GM21717 (cell line): ENCODE measurements at regions not wholly inside any gene's neighbourhood (a gene's known extent, or its start where the extent isn't known, plus 50 kb on each side); places are given as distances from the start of the nearest gene placed in this dataset.

ENCODE experiments used
- ATAC-seq: cut with Tn5 transposase; IDR thresholded peaks from one replicate; pipeline ENCODE4 v1.9.1; 2021; ENCODE audit warnings: mild to moderate bottlenecking, moderate library complexity; ENCODE audit not compliant: unreplicated experiment

DNA sequence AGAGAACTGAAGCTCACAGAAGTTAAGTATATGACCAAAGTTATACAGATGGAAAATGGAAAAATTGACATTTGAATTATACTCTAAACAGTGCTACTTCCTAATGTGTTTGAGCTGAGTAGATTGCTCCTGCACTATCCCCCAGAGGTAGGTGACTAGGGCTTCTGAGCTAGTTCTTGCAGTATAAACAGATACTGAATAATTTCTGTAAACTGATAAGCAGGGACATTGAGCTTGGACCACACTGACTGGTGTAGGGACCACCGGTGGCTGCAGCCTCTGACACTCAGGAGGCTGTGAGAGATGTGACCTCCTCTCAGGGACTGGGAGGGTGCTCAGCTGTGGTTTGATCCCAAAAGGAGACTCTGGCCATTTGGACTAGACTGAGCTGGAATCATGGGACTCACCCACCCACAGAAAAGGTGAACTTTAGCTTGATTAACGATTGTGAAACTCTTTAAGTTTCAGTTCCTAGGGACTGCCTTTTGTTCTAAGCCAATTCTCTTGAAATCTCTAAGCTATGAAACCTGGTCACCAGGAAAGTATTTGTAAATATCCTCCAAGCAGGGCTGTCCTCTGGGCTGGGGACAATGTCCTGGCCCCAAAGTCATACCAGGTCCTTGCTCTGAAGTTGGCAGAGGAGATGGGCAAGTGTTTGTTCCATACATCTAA is 291.5 kb downstream of the SEC61B start:
- ATAC-seq, result peak; percentile 70

DNA sequence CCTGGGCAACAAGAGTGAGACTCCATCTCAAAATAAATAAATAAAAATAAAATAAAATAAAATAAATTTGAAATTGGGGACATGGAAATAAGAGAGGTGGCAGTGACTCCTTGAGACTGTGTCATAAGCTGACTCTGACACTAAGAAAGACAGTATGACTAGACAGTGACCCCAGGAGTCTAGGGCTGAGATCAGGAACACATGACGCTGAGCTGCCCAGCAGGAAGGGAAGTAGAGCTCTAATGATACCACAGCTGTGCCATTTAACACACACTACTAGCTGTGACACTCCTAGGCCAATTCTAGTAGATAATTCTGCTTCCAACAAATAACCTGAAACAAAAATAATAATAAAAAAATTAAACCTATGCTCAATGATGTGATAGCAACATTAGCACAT is 293.0 kb downstream of the SEC61B start:
- ATAC-seq, result no peak

DNA sequence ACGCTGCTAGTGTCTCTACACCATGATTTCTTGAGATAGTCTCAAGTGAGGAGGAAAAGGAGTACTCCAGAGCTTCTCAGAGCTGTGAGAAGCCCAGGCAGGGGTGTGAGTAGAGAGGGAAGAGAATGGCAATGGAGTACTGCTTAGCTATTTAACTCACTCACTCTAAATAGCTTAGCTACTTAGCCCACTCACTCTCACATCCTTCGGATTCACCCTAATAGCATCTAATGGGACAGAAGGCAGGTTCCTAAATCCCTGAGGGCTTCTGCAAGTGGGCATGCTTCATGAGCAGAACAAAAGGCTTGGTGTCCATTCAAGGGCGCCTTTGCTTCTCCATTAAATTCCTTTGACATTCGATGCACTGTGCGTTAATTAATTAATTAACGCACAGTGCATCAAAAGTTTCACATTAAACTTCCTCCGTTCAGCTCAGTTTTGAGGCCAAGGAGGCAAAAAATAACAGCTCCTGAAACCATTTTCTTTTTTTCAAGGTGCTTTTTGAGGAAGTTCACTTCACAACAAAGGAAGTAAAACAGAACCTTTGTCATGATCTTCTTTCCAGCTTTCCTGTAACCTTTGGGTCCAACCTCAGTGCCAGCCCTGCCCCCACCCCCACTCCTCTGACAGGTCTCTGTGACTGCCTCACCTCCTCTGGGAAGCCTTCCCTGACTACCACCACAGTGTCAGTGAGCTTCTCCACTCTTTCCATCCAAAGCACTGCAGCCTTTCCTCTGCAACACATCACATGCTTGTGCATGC is 294.0 kb downstream of the SEC61B start:
- ATAC-seq, result no peak

DNA sequence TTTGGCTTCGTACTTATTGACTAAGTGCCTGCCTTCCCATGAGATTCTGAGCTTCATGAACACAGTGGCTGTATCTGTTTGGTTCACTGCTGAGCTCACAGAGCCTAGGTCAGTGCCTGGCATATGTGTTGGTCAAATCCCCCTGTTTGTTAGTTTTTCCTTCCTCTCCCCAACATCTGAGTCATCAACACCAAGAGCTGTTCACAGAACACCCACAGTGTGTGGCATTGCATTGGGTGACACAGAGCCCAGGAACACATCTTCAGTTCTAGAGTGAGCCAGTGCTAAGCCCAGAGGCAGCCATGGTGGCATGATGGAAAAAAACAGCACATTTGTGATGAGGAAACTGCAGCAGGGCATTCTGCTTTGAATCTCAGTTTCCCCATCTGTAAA is 294.6 kb downstream of the SEC61B start:
- no peak for ATAC-seq

DNA sequence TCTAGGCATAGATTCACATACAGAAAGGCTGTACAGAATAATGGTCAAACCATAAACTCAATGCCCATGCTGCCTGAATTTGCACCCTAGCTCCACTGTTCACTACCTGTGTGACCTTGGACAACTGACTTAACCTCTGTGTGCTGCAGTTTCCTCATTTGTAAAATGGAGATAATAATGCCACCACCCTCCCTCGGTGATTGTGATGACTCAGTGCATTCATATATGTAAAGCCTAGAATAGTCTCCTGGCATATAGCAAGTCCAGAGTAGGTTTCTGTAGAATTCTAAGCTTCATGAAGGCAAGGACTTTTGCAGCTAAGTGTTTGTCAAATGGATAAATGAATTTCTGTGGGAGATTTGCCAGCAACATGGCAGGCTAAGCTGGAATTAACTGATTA is 297.8 kb upstream of the NR4A3 start:
- ATAC-seq, result no peak

DNA sequence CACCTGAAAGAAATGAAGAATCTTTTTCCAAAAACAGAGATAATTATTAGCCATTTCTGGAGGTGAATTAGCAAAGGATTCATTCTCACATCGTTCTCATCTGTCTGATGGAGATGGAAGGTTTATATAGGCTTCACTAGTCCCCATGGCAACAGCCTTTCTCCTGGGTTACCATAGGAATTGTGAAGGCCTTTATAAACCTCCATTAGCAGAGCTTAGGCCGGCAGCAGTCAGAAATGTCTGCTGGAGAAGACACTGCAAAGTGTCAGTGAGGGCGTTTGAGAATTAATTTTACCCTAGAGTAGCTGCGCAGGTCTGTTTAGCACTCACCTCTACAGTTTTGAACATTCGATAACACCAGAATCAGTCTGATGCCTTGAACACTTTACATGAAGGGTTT is 290.4 kb upstream of the NR4A3 start:
- ATAC-seq, result no peak

DNA sequence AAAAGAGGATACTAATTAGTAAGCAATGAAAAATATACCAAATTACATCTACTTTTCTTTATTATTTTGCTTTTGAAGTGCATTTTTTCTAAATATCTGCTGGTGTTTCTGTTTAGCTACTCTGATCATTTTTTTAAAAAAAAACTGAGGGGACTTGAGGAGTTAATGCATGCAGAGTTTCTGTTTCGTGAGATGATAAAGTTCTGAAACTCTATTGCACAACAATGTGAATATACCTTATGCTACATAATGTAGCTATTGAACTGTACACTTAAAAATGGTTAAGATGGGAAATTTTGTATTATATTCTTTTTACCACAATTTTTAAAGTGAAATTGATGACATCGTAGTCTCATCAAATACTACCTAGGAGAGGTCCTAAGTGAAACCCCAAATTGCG is 288.3 kb upstream of the NR4A3 start:
- ATAC-seq, result peak; percentile 78

DNA sequence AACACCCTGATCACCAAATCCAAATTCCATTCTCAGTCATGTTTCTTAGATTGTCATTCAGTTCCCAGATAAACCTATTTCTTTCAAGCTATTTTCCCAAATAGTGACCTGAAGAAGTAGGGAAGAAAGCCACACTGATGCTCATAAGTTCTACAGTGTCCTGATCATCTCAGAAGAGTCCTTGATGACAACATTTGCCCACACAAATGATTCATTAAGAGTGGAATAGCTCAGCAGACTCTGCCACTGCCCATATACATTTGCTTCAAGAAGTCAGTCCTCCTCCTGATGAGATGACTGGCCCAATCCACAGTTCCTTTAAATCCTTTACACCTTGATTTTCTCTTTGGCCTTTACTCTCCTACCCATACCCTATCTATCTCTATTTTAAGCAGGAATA is 283.7 kb upstream of the NR4A3 start:
- ATAC-seq, result no peak

DNA sequence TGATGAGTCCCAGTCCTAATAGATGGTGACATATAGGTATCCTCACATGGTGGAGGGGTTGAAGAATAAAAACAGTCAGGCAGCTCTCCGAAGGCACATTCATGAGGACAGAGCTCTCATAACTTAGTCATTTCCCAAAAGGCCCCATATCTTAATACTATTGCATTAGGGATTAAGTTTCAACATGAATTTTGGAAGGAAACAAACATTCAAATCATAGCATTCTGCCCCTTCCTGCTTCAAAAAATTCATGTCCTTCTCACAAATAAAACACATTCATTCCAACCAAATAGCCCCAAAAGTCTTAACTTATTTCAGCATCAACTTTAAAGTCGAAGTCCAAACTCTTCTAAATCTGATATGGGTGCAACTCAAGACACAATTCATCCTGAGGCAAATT is 277.2 kb upstream of the NR4A3 start:
- ATAC-seq, result no peak

DNA sequence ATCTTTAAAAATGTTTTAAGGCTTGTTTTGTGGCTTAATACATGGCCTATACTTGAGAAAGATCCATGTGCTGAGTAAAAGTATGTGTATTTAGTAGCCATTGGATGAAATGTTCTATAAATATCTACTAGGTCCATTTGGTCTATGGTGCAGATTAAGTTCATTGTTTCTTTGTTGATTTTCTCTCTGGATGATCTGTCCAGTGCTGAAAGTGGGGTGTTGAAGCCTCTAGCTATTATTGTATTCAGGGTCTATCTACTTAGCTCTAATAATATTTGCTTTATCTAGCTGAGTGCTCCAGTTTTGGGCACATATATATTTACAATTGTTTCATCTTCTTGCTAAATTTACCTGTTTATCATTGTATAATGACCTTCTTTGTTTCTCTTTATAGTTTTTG is 272.2 kb upstream of the NR4A3 start:
- no peak for ATAC-seq

DNA sequence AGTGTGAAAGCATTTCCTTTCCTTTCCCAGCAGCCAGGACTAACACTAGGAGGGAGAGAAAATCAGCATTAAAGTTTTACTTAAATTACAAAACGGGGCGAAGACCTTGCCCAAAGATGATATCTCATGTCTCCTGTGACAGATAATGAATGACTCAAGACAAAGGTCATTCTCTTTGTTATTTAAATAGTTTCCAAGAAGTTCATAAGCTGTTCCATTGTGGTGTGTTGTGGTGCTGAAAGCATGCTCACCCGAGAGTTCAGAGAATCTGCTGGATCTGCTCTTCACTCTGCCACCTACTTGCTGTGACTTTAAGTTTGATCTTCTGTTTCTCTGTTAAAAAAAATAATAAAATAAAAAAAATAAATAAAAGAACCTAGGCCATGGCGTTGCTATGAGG is 265.9 kb upstream of the NR4A3 start:
- no peak for ATAC-seq

DNA sequence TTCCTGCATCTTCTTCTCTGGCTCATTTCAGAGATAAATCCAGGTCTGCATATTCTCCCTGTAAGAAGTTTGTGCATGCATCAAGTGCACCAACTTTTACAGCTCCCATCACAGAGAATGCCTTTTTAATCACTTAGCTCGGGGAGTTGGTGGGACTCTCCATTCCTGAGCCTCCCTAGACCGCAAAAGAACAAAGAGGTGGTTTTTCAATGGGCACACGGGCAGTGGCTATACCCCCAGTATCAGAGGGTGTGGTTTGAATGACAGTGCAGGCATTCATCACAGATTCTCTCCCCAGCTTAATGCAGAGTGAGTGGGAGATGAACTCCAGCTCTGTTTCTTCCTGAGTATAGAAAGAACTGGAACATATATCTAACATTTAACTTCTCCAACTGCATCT is 264.7 kb upstream of the NR4A3 start:
- ATAC-seq, result no peak

DNA sequence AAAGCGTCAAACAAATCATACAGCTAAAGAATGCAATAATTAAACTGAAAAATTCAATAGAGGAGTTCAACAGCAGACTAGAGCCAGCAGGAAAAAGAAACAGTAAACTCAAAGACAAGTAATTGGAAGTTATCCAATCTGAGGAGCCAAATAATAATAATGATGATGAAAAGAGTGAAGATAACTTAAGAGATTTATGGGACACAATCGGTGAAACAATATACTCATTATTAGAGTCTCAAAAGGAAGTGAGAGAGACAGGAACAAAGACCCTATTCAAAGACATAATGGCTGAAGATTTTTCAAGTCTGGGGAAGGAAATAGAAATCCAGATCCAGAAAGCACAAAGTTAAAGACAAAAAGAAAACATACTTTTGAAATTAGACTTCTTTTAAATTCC is 263.9 kb upstream of the NR4A3 start:
- ATAC-seq, result no peak

DNA sequence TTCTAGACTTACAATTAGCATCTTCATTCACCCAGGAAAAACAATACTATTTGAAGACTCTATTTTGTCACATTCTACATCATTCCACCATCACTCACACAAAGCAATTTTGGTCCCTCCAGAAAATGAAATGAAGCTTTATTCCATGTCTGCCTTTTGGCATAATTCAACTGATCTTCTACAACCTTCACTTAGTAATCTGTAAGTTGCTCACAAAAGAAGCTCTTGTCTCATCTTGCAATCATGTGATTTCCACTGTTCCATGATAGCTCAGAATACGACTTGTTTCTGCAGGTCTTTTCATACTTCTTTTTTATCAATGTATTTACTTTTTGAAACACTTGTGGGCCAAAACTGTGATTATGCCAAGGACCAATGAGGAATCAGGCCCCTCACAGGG is 261.9 kb upstream of the NR4A3 start:
- no peak for ATAC-seq

DNA sequence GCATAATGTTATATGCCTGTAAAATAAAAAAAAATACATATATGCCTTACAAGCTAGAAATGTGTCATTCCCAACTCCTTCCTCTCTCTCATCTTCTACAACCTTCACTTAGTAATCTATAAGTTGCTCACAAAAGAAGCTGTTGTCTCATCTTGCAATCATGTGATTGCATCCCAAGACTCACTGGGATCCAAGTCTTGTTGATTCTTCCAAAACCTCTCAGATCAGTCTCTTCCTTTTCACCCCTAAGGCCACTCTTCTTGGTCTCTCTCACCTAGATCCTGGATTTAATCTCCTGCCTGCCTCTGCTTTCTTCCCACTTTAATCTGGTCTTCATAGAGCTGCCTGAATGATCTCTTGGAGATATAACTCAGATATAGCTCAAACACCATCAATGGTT is 261.1 kb upstream of the NR4A3 start:
- ATAC-seq, result no peak

DNA sequence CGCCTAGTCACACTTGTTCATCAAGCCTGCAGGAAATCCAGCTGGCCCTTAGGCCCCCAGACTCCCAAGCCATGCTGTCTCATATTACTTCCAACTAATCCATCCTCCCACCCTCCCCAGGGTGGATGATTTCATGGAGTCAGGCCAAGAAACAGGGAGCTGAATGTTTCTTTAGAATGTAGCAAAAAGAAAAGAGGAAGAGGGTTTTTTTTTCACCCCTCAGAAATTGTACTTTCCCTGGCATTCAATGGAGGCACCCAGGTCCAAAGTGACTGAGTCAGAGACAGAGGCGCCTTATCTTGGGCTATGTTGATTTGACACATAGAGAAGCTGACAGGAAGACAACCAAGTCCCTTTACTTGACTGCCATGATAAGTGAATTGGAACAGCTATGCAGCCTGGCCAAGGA is 260.2 kb upstream of the NR4A3 start:
- ATAC-seq, result no peak

DNA sequence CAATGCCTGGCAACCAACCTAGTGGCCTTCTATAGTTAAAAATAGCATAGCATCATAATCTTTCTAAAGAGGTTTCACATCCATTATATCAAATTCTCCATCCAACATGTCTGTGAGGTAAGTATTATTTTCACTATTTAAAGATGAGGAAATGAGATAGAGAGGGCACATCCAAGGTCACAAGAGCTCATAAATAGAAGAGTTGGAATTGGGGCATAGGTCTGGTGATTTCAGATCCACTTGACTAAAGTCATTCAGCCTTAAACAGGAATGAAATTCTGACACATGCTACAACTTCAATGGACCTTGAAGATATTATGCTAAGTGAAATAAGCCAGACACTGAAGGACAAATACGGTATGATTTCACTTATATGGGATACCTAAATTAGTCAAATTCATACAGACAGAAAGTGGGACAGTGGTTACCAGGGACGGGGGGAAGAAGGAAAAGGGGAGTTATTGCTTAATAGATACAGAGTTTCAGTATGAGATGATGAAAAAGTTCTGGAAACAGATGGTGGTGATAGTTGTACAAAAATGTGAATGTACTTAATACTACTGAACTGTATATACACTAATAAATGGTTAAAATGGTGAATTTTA is 259.6 kb upstream of the NR4A3 start:
- ATAC-seq, result no peak

DNA sequence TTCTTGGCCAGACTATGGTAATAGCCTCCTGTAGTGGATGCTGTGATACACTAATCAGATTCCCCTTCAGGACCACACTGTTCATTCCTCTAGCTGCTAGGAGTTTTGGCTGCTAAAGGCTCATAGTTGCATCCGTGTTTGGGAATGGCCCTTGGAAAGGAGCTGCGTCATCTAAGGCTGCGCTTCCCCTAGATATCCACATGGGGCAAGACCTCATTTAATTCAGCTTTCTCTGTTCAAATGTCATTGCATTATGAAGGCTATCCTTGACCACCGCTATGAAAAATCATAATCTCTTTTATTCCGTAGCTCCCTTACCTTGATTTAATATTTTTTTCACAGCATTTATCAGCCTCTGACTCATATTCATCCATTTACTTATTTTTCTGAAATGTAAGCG is 258.3 kb upstream of the NR4A3 start:
- no peak for ATAC-seq

DNA sequence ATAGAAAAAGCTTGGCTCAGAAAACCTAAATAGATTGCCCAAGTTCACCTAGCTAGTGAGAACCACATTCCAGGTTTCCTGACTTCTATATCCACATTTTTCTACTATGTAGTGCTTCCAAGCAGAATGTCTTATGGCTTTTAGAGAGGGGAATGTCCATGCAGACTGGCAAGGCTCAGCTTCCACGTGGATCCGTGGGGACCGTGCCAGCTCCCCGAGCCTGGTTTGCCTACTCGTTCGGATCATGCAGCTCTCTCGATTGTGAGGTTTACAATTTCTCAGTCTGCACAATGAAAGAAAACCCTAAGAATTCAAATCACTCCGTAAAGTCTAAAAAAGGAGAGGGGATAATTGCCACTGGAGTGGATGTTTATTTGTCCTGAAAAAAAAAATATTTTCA is 256.5 kb upstream of the NR4A3 start:
- no peak for ATAC-seq

DNA sequence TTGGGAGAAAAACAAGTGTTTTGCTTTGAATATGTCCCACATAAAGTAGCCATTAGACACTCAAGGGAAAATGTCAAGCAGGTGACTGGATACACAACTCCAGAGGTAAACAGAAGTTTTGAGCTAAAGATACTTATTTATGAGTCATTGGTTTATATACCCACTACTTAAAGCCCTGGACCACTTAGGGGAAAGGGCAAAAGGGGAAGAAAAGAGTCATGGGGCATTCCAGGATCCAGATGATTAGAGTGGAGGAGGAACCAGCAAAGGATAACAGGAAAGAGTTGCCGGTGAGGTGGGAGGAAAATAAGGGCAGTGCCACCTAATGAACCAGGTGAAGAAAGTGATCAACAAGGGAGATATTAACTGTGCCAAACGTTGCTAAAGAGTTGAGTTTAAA is 254.2 kb upstream of the NR4A3 start:
- no peak for ATAC-seq

DNA sequence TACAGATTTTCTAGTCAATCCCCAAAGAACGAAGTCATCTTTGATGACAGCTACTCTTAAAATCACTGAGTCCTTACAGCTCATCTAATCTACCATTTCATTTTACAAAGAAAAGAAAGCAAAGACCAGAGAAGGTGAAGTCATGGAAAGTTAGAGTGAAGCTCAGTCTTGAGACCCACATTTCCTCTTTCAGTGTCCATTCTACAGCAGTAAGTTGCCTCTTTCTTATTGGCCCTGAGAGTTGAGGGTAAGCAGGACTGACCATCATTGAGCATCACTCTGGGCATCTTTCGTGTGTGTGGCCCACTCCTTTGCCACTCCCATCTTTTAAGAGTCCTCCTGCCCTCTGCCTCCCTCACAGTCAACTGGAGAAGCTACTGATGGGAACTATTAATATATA is 251.8 kb upstream of the NR4A3 start:
- ATAC-seq, result no peak

DNA sequence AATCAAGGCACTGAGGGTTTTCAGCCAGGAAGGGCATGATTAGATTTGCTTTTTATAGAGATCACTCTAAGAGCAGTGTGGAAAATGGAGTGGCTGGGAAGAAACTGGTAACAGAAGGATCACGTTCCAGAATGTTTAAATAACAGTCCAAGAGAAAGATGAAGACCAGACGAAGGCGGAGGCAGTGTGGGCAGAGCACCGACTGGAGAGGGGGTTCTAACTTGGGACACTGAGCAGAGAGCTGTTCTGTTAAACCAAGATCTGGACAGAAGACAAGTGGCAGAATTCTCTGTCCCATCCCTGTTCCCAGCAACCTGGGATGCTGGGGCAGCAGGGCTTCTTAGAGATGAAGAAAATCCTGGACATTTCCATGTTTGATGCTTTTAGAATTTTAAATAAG is 249.1 kb upstream of the NR4A3 start:
- ATAC-seq, result no peak
